ENCODE measurements at regions not wholly inside any gene's neighbourhood (a gene's known extent, or its start where the extent isn't known, plus 50 kb on each side); places are given as distances from the start of the nearest gene placed in this dataset.

- Histone ChIP-seq H3K79me2 (ENCODE audit: insufficient read depth, low read length) (no peaks in the 10 kb centered on the region), H4K20me1 (ENCODE audit: insufficient read depth, low read length) (no peaks in the 10 kb centered on the region), H3K4me2 (ENCODE audit: insufficient read depth, low read length) (no peak overlapping the region), H3K9ac (ENCODE audit: low read depth, low read length) (no peak overlapping the region), H3K9me3 (ENCODE audit: insufficient read depth, low read length, severe bottlenecking) (no peaks in the 10 kb centered on the region), H3K4me1 (ENCODE audit: insufficient read depth, low read length) (no peaks in the 10 kb centered on the region), H3K4me3 (ENCODE audit: low read depth in 1 of 2, low read length in 2 of 2) (no peak overlapping the region), H3K36me3 (ENCODE audit: insufficient read depth, low read length) (no peaks in the 10 kb centered on the region), H2AFZ (ENCODE audit: low read depth, low read length) (no peak overlapping the region), H3K27ac (ENCODE audit: low read length) (no peak overlapping the region), H3K27me3 (ENCODE audit: insufficient read depth, low read length, poor library complexity) (no peaks in the 10 kb centered on the region)
- DNase-seq (no peak), ATAC-seq (ENCODE audit: insufficient read depth, low read depth) (no peak)
- TF ChIP-seq EZH2 (IDR thresholded peaks at IDR 0.05; ENCODE audit: borderline replicate concordance, low read depth, low read length, severe bottlenecking) (no peak), CTCF (IDR thresholded peaks at IDR 0.05; ENCODE audit: borderline replicate concordance, extremely low read depth, low read length, poor library complexity, severe bottlenecking) (no peak)
These were observed 297.3 kb upstream of the FAR2 start for GRCh38 chr12:28851781-28852180.

- no peaks in the 10 kb centered on the region for H3K9me3 ChIP-seq (ENCODE audit: insufficient read depth, low read length, severe bottlenecking)
- H3K79me2 ChIP-seq (ENCODE audit: insufficient read depth, low read length), result no peaks in the 10 kb centered on the region
- H3K4me3 ChIP-seq (ENCODE audit: low read depth in 1 of 2, low read length in 2 of 2), result no peak overlapping the region
- no peak for DNase-seq
- no peak overlapping the region for H2AFZ ChIP-seq (ENCODE audit: low read depth, low read length)
- no peak overlapping the region for H3K9ac ChIP-seq (ENCODE audit: low read depth, low read length)
- TF ChIP-seq CTCF (IDR thresholded peaks at IDR 0.05; ENCODE audit: borderline replicate concordance, extremely low read depth, low read length, poor library complexity, severe bottlenecking) (no peak), EZH2 (IDR thresholded peaks at IDR 0.05; ENCODE audit: borderline replicate concordance, low read depth, low read length, severe bottlenecking) (no peak)
- no peaks in the 10 kb centered on the region for H4K20me1 ChIP-seq (ENCODE audit: insufficient read depth, low read length)
- H3K4me2 ChIP-seq (ENCODE audit: insufficient read depth, low read length), result no peak overlapping the region
- no peaks in the 10 kb centered on the region for H3K36me3 ChIP-seq (ENCODE audit: insufficient read depth, low read length)
- no peaks in the 10 kb centered on the region for H3K27me3 ChIP-seq (ENCODE audit: insufficient read depth, low read length, poor library complexity)
- ATAC-seq (ENCODE audit: insufficient read depth, low read depth), result no peak
- H3K27ac ChIP-seq (ENCODE audit: low read length), result no peak overlapping the region
- no peaks in the 10 kb centered on the region for H3K4me1 ChIP-seq (ENCODE audit: insufficient read depth, low read length)
These were observed 293.2 kb upstream of the FAR2 start for GRCh38 chr12:28855761-28856310.

- H3K36me3 ChIP-seq (ENCODE audit: insufficient read depth, low read length), result no peaks in the 10 kb centered on the region
- H3K4me1 ChIP-seq (ENCODE audit: insufficient read depth, low read length), result no peaks in the 10 kb centered on the region
- TF ChIP-seq CTCF (IDR thresholded peaks at IDR 0.05; ENCODE audit: borderline replicate concordance, extremely low read depth, low read length, poor library complexity, severe bottlenecking) (no peak), EZH2 (IDR thresholded peaks at IDR 0.05; ENCODE audit: borderline replicate concordance, low read depth, low read length, severe bottlenecking) (no peak)
- H4K20me1 ChIP-seq (ENCODE audit: insufficient read depth, low read length), result no peaks in the 10 kb centered on the region
- H3K79me2 ChIP-seq (ENCODE audit: insufficient read depth, low read length), result no peaks in the 10 kb centered on the region
- DNase-seq, result no peak
- no peak overlapping the region for H3K27ac ChIP-seq (ENCODE audit: low read length)
- H3K4me3 ChIP-seq (ENCODE audit: low read depth in 1 of 2, low read length in 2 of 2), result no peak overlapping the region
- H3K4me2 ChIP-seq (ENCODE audit: insufficient read depth, low read length), result no peak overlapping the region
- no peak for ATAC-seq (ENCODE audit: insufficient read depth, low read depth)
- no peaks in the 10 kb centered on the region for H3K27me3 ChIP-seq (ENCODE audit: insufficient read depth, low read length, poor library complexity)
- H3K9me3 ChIP-seq (ENCODE audit: insufficient read depth, low read length, severe bottlenecking), result no peaks in the 10 kb centered on the region
- no peak overlapping the region for H2AFZ ChIP-seq (ENCODE audit: low read depth, low read length)
- no peak overlapping the region for H3K9ac ChIP-seq (ENCODE audit: low read depth, low read length)
These were observed 291.7 kb upstream of the FAR2 start for GRCh38 chr12:28857369-28857768.

- TF ChIP-seq CTCF (IDR thresholded peaks at IDR 0.05; ENCODE audit: borderline replicate concordance, extremely low read depth, low read length, poor library complexity, severe bottlenecking) (no peak), EZH2 (IDR thresholded peaks at IDR 0.05; ENCODE audit: borderline replicate concordance, low read depth, low read length, severe bottlenecking) (no peak)
- Histone ChIP-seq H3K4me1 (ENCODE audit: insufficient read depth, low read length) (no peaks in the 10 kb centered on the region), H3K27ac (ENCODE audit: low read length) (no peak overlapping the region), H3K9me3 (ENCODE audit: insufficient read depth, low read length, severe bottlenecking) (no peaks in the 10 kb centered on the region), H2AFZ (ENCODE audit: low read depth, low read length) (no peak overlapping the region), H3K4me3 (ENCODE audit: low read depth in 1 of 2, low read length in 2 of 2) (no peak overlapping the region), H3K79me2 (ENCODE audit: insufficient read depth, low read length) (no peaks in the 10 kb centered on the region), H3K9ac (ENCODE audit: low read depth, low read length) (no peak overlapping the region), H3K27me3 (ENCODE audit: insufficient read depth, low read length, poor library complexity) (no peaks in the 10 kb centered on the region), H4K20me1 (ENCODE audit: insufficient read depth, low read length) (no peaks in the 10 kb centered on the region), H3K36me3 (ENCODE audit: insufficient read depth, low read length) (no peaks in the 10 kb centered on the region), H3K4me2 (ENCODE audit: insufficient read depth, low read length) (no peak overlapping the region)
- ATAC-seq (ENCODE audit: insufficient read depth, low read depth), result peak; percentile 39; the same call in 1 of the 3 replicates
- DNase-seq, result no peak
These were observed 289.5 kb upstream of the FAR2 start for GRCh38 chr12:28859551-28859950.
